ENCODE measurements at regions not wholly inside any gene's neighbourhood (a gene's known extent, or its start where the extent isn't known, plus 50 kb on each side); places are given as distances from the start of the nearest gene placed in this dataset.
"Not testable (repeated sequence)": the region's sequence is repeated elsewhere in the genome, so short reads cannot be mapped to it uniquely, and the experiment has no call there.

GRCh38 chr10:125554016-125554703, 128.8 kb downstream of the TEX36 start:
- no peak for DNase-seq (ENCODE audit: low read depth)

GRCh38 chr10:125553091-125553490, 129.9 kb downstream of the TEX36 start:
- no peak for DNase-seq (ENCODE audit: low read depth)

- no peak for DNase-seq (ENCODE audit: low read depth)
Measured at GRCh38 chr10:125551247-125551646, 131.7 kb downstream of the TEX36 start.

GRCh38 chr10:125550362-125550761, 132.6 kb downstream of the TEX36 start:
- DNase-seq (ENCODE audit: low read depth) = peak; percentile 41

GRCh38 chr10:125549653-125550052, 133.3 kb downstream of the TEX36 start:
- DNase-seq (ENCODE audit: low read depth) = no peak

GRCh38 chr10:125548878-125549277, 134.1 kb downstream of the TEX36 start:
- no peak for DNase-seq (ENCODE audit: low read depth)

- no peak for DNase-seq (ENCODE audit: low read depth)
Measured at GRCh38 chr10:125548356-125548755, 134.6 kb downstream of the TEX36 start.

- no peak for DNase-seq (ENCODE audit: low read depth)
Measured at GRCh38 chr10:125547010-125547650, 135.8 kb downstream of the TEX36 start.

GRCh38 chr10:125543796-125544195, 139.2 kb downstream of the TEX36 start:
- no peak for DNase-seq (ENCODE audit: low read depth)

GRCh38 chr10:125538947-125539731, 143.8 kb downstream of the TEX36 start:
- DNase-seq (ENCODE audit: low read depth) = no peak

GRCh38 chr10:125536236-125536635, 146.7 kb downstream of the TEX36 start:
- DNase-seq (ENCODE audit: low read depth) = no peak

- DNase-seq (ENCODE audit: low read depth) = no peak
Measured at GRCh38 chr10:125535559-125535958, 147.4 kb downstream of the TEX36 start.

GRCh38 chr10:125534515-125534914, 148.4 kb downstream of the TEX36 start:
- DNase-seq (ENCODE audit: low read depth) = no peak

GRCh38 chr10:125533866-125534265, 149.1 kb downstream of the TEX36 start:
- no peak for DNase-seq (ENCODE audit: low read depth)

GRCh38 chr10:125531465-125531864, 151.5 kb downstream of the TEX36 start:
- DNase-seq (ENCODE audit: low read depth) = peak; percentile 3

- DNase-seq (ENCODE audit: low read depth) = no peak
Measured at GRCh38 chr10:125523347-125523746, 159.6 kb downstream of the TEX36 start.

GRCh38 chr10:125521721-125522680, 161.0 kb downstream of the TEX36 start:
- DNase-seq (ENCODE audit: low read depth) = peak; percentile 5

- DNase-seq (ENCODE audit: low read depth) = peak; percentile 7
Measured at GRCh38 chr10:125520968-125521367, 162.0 kb downstream of the TEX36 start.

- DNase-seq (ENCODE audit: low read depth) = not testable (repeated sequence)
Measured at GRCh38 chr10:125518397-125518796, 164.6 kb downstream of the TEX36 start.

- peak; percentile 1 for DNase-seq (ENCODE audit: low read depth)
Measured at GRCh38 chr10:125515571-125515970, 167.4 kb downstream of the TEX36 start.

- peak; percentile 46 for DNase-seq (ENCODE audit: low read depth)
Measured at GRCh38 chr10:125514206-125515162, 168.5 kb downstream of the TEX36 start.

All from EH (cell line).